ENCODE measurements at regions not wholly inside any gene's neighbourhood (a gene's known extent, or its start where the extent isn't known, plus 50 kb on each side); places are given as distances from the start of the nearest gene placed in this dataset.

DNA sequence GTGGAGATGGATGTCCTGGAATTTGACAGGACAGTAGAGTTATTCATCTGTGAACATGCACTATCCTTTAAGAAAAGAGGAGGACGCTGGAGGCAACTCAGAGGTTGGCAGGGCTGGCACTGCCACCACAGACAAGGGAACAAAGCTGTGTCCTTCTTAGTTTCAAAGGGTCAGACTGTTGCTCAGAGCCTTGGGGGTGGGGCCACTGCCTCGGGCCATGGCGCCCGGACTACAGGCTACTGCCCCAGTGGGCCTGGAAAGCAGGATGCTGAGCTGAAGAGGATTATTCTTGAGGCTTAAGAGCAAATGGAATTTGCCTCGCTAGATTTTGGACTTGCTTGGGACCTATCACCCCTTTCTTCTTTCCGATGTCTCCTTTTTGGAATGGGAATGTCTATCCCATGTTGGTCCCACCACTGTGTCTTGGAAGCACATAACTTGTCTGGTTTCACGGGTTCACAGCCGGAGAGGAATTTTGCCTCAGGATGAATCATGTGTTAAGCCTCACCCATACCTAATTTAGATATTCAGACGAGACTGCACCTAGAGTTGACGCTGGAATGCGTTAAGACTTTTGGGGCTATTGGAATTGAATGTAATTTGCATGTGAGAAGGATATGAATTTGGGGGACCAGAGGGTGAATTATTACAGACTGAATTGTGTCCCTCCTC lies 114.8 kb upstream of the RFLNA start:
- no peak overlapping the region for H2AFZ ChIP-seq (ENCODE audit: low read length)
- H3K4me3 ChIP-seq (ENCODE audit: low read depth, low read length, poor library complexity, severe bottlenecking): no peak overlapping the region
- H3F3A ChIP-seq (ENCODE audit: insufficient read depth, low read length): no peaks in the 10 kb centered on the region
- no peaks in the 10 kb centered on the region for H3K79me2 ChIP-seq (ENCODE audit: insufficient read depth, low read length)
- no peak overlapping the region for H3K4me2 ChIP-seq (ENCODE audit: low read length)
- H3K9ac ChIP-seq (ENCODE audit: low read length): no peak overlapping the region
- no peak overlapping the region for H3K27ac ChIP-seq (ENCODE audit: low read depth, low read length, poor library complexity, severe bottlenecking)
- 0 out of 2 replicates have a peak, but pooled peaks cover 3% of the 10 kb centered on the region for H3K27me3 ChIP-seq (ENCODE audit: insufficient read depth, low read length)
- H3K4me1 ChIP-seq (ENCODE audit: insufficient read depth, low read length, severe bottlenecking): no peaks in the 10 kb centered on the region
- H3K36me3 ChIP-seq (ENCODE audit: insufficient read depth, low read length): no peaks in the 10 kb centered on the region
- no peaks in the 10 kb centered on the region for H3K9me3 ChIP-seq (ENCODE audit: low read length)
- no peaks in the 10 kb centered on the region for H3K9me2 ChIP-seq (ENCODE audit: low read depth, low read length)
- no peaks in the 10 kb centered on the region for H4K20me1 ChIP-seq (ENCODE audit: insufficient read depth, low read length)
- no peak for TF ChIP-seq EZH2 (IDR thresholded peaks at IDR 0.05; ENCODE audit: borderline replicate concordance, low read length)
- TF ChIP-seq, protein P1, sequence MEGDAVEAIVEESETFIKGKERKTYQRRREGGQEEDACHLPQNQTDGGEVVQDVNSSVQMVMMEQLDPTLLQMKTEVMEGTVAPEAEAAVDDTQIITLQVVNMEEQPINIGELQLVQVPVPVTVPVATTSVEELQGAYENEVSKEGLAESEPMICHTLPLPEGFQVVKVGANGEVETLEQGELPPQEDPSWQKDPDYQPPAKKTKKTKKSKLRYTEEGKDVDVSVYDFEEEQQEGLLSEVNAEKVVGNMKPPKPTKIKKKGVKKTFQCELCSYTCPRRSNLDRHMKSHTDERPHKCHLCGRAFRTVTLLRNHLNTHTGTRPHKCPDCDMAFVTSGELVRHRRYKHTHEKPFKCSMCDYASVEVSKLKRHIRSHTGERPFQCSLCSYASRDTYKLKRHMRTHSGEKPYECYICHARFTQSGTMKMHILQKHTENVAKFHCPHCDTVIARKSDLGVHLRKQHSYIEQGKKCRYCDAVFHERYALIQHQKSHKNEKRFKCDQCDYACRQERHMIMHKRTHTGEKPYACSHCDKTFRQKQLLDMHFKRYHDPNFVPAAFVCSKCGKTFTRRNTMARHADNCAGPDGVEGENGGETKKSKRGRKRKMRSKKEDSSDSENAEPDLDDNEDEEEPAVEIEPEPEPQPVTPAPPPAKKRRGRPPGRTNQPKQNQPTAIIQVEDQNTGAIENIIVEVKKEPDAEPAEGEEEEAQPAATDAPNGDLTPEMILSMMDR (IDR thresholded peaks at IDR 0.05; ENCODE audit: low read length): no peak

GRCh38 chr12:124183172-124183571 lies 111.7 kb upstream of the RFLNA start:
- no peak overlapping the region for H3K27ac ChIP-seq (ENCODE audit: low read depth, low read length, poor library complexity, severe bottlenecking)
- H3K36me3 ChIP-seq (ENCODE audit: insufficient read depth, low read length): no peaks in the 10 kb centered on the region
- H3K4me3 ChIP-seq (ENCODE audit: low read depth, low read length, poor library complexity, severe bottlenecking): no peak overlapping the region
- no peaks in the 10 kb centered on the region for H3K9me3 ChIP-seq (ENCODE audit: low read length)
- H2AFZ ChIP-seq (ENCODE audit: low read length): no peak overlapping the region
- 0 out of 2 replicates have a peak, but pooled peaks cover 3% of the 10 kb centered on the region for H3K27me3 ChIP-seq (ENCODE audit: insufficient read depth, low read length)
- no peaks in the 10 kb centered on the region for H3K79me2 ChIP-seq (ENCODE audit: insufficient read depth, low read length)
- H3K4me1 ChIP-seq (ENCODE audit: insufficient read depth, low read length, severe bottlenecking): no peaks in the 10 kb centered on the region
- H4K20me1 ChIP-seq (ENCODE audit: insufficient read depth, low read length): no peaks in the 10 kb centered on the region
- no peak overlapping the region for H3K9ac ChIP-seq (ENCODE audit: low read length)
- no peaks in the 10 kb centered on the region for H3F3A ChIP-seq (ENCODE audit: insufficient read depth, low read length)
- H3K9me2 ChIP-seq (ENCODE audit: low read depth, low read length): no peaks in the 10 kb centered on the region
- TF ChIP-seq, protein P1 (IDR thresholded peaks at IDR 0.05; ENCODE audit: low read length): no peak
- no peak for TF ChIP-seq EZH2 (IDR thresholded peaks at IDR 0.05; ENCODE audit: borderline replicate concordance, low read length)
- H3K4me2 ChIP-seq (ENCODE audit: low read length): no peak overlapping the region

DNA sequence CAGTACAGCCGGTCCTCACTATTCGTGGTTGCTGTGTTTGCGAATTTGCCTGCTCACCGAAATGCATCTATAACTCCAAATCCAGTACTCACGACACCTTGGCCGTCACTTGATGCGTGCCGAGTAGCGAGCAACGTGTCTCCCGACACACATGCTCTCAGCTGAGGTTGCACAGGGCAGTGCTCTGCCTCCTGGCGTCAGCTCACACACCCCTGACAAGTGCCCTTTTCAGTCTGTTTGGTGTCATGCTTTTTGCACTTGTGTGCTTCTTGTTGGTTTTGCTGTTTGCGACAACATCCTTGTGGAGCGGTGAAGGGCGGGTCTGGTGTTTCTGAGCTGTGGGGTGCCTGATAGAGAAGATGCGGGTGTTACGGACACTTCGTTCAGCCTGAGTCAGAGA lies 110.4 kb upstream of the RFLNA start:
- H3K9me3 ChIP-seq (ENCODE audit: low read length): no peaks in the 10 kb centered on the region
- no peak overlapping the region for H3K27ac ChIP-seq (ENCODE audit: low read depth, low read length, poor library complexity, severe bottlenecking)
- H3K4me3 ChIP-seq (ENCODE audit: low read depth, low read length, poor library complexity, severe bottlenecking): no peak overlapping the region
- H4K20me1 ChIP-seq (ENCODE audit: insufficient read depth, low read length): no peaks in the 10 kb centered on the region
- H3K27me3 ChIP-seq (ENCODE audit: insufficient read depth, low read length): 0 out of 2 replicates have a peak, but pooled peaks cover 3% of the 10 kb centered on the region
- no peak overlapping the region for H3K4me2 ChIP-seq (ENCODE audit: low read length)
- no peak overlapping the region for H2AFZ ChIP-seq (ENCODE audit: low read length)
- H3K36me3 ChIP-seq (ENCODE audit: insufficient read depth, low read length): no peaks in the 10 kb centered on the region
- no peak overlapping the region for H3K9ac ChIP-seq (ENCODE audit: low read length)
- H3F3A ChIP-seq (ENCODE audit: insufficient read depth, low read length): no peaks in the 10 kb centered on the region
- no peaks in the 10 kb centered on the region for H3K4me1 ChIP-seq (ENCODE audit: insufficient read depth, low read length, severe bottlenecking)
- TF ChIP-seq EZH2 (IDR thresholded peaks at IDR 0.05; ENCODE audit: borderline replicate concordance, low read length): no peak
- TF ChIP-seq, protein P1 (IDR thresholded peaks at IDR 0.05; ENCODE audit: low read length): no peak
- no peaks in the 10 kb centered on the region for H3K9me2 ChIP-seq (ENCODE audit: low read depth, low read length)
- no peaks in the 10 kb centered on the region for H3K79me2 ChIP-seq (ENCODE audit: insufficient read depth, low read length)
